ENCODE measurements at regions not wholly inside any gene's neighbourhood (a gene's known extent, or its start where the extent isn't known, plus 50 kb on each side); places are given as distances from the start of the nearest gene placed in this dataset.
"Not testable (repeated sequence)": the region's sequence is repeated elsewhere in the genome, so short reads cannot be mapped to it uniquely, and the experiment has no call there.

- no peak overlapping the region for H3K27ac ChIP-seq
- DNase-seq (ENCODE audit: low spot score): no peak
- no peak for TF ChIP-seq CTCF (IDR thresholded peaks at IDR 0.05)
These were observed 55.1 kb upstream of the FRMD6 start for GRCh38 chr14:51596488-51597117.

GRCh38 chr14:51597261-51598001 is 54.3 kb upstream of the FRMD6 start:
- TF ChIP-seq CTCF (IDR thresholded peaks at IDR 0.05): no peak
- Histone ChIP-seq H3K27ac (no peak overlapping the region), H3K4me3 (no peak overlapping the region)
- no peak for DNase-seq (ENCODE audit: low spot score)

More at GRCh38 chr14:51596488-51597117, 55.1 kb upstream of the FRMD6 start:
- H3K4me3 ChIP-seq: no peak overlapping the region

- not testable (repeated sequence) for H3K4me3 ChIP-seq; DNase-seq (ENCODE audit: low spot score); H3K27ac ChIP-seq
These were observed 52.6 kb upstream of the FRMD6 start for GRCh38 chr14:51598924-51599600.

GRCh38 chr14:51600658-51601057 is 51.1 kb upstream of the FRMD6 start:
- Histone ChIP-seq H3K27ac (no peak overlapping the region), H3K4me3 (no peak overlapping the region)
- no peak for DNase-seq (ENCODE audit: low spot score)
- TF ChIP-seq CTCF (IDR thresholded peaks at IDR 0.05): no peak

Data from coronary artery (tissue), 2 donors.